Stimulated activated naive CD8-positive, alpha-beta T cell treated with anti-CD3 and anti-CD28 coated beads, Interleukin-15, Interleukin-2, amounts not matched to agents 100 ng/mL and 50 ng/mL, for 24 hours (primary cell): ENCODE measurements at regions not wholly inside any gene's neighbourhood (a gene's known extent, or its start where the extent isn't known, plus 50 kb on each side); places are given as distances from the start of the nearest gene placed in this dataset.

Source experiments
- H3K27ac Mint-ChIP-seq: one replicate; pipeline ENCODE4 v1.8.0; 2021; ENCODE audit warnings: mild to moderate bottlenecking, mixed read lengths
- H3K27me3 Mint-ChIP-seq: one replicate; pipeline ENCODE4 v1.8.0; 2021; ENCODE audit warnings: mixed read lengths
- H3K36me3 Mint-ChIP-seq: one replicate; pipeline ENCODE4 v1.8.0; 2021; ENCODE audit warnings: low read depth, mixed read lengths
- H3K4me1 Mint-ChIP-seq: one replicate; pipeline ENCODE4 v1.8.0; 2021; ENCODE audit warnings: low read depth, mixed read lengths
- H3K4me3 Mint-ChIP-seq: one replicate; pipeline ENCODE4 v1.8.0; 2021; ENCODE audit warnings: mild to moderate bottlenecking, mixed read lengths
- H3K9me3 Mint-ChIP-seq: one replicate; pipeline ENCODE4 v1.8.0; 2021; ENCODE audit warnings: mixed read lengths

- H3K36me3 Mint-ChIP-seq, result no peaks in the 10 kb centered on the region
- H3K9me3 Mint-ChIP-seq, result no peaks in the 10 kb centered on the region
- no peaks in the 10 kb centered on the region for H3K27me3 Mint-ChIP-seq
- no peak overlapping the region for H3K27ac Mint-ChIP-seq
- H3K4me3 Mint-ChIP-seq, result no peak overlapping the region
- H3K4me1 Mint-ChIP-seq, result no peaks in the 10 kb centered on the region
These were observed 281.7 kb upstream of the MTNR1B start for GRCh38 chr11:92687724-92688123.

GRCh38 chr11:92688416-92688815 lies 281.0 kb upstream of the MTNR1B start:
- H3K27ac Mint-ChIP-seq, result no peak overlapping the region
- H3K27me3 Mint-ChIP-seq, result no peaks in the 10 kb centered on the region
- no peaks in the 10 kb centered on the region for H3K4me1 Mint-ChIP-seq
- no peak overlapping the region for H3K4me3 Mint-ChIP-seq
- no peaks in the 10 kb centered on the region for H3K9me3 Mint-ChIP-seq
- H3K36me3 Mint-ChIP-seq, result no peaks in the 10 kb centered on the region

DNA sequence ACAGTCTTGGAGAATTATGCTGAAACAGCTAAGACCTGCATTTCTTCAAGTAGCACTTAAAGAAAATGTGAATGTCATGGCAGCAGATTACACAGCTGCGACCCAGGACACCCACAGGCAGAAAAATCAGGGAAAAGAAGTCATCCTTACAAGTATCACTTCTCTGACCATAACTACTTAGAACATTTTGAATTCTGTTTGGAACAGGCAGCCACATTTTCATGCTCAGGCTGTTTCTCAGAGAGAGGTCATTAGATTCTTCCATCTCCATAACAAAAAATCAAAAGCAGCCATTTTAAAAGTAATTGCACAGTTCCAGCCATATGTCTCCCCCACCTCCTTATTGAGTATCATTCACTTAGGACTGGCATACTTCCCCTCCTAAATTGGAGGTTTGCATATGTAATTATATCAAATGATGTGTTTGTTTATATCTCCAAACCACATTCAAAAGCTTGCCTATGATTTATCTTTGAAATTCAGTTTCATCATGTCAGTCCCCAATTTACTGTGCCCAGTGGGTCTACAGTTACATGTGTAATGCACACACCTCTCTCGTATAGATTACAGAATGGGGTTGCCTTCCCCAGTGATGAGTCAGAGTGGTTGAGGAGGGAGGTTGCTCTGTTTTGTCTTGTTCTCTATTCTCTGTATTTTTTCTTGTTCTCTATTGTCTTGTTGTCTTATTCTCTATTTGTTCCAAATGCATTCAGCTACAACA lies 276.5 kb upstream of the MTNR1B start:
- no peak overlapping the region for H3K27ac Mint-ChIP-seq
- H3K36me3 Mint-ChIP-seq, result no peaks in the 10 kb centered on the region
- no peaks in the 10 kb centered on the region for H3K27me3 Mint-ChIP-seq
- H3K9me3 Mint-ChIP-seq, result no peaks in the 10 kb centered on the region
- no peak overlapping the region for H3K4me3 Mint-ChIP-seq
- no peaks in the 10 kb centered on the region for H3K4me1 Mint-ChIP-seq

- Mint-ChIP-seq H3K27ac (no peak overlapping the region), H3K9me3 (no peaks in the 10 kb centered on the region), H3K36me3 (no peaks in the 10 kb centered on the region), H3K27me3 (no peaks in the 10 kb centered on the region), H3K4me3 (no peak overlapping the region), H3K4me1 (no peaks in the 10 kb centered on the region)
These were observed 273.4 kb upstream of the MTNR1B start for GRCh38 chr11:92696076-92696475.

- Mint-ChIP-seq H3K4me1 (no peaks in the 10 kb centered on the region), H3K27me3 (no peaks in the 10 kb centered on the region), H3K36me3 (no peaks in the 10 kb centered on the region), H3K4me3 (no peak overlapping the region), H3K9me3 (no peaks in the 10 kb centered on the region), H3K27ac (no peak overlapping the region)
These were observed 271.8 kb upstream of the MTNR1B start for GRCh38 chr11:92697461-92698312.

GRCh38 chr11:92698742-92699141 lies 270.7 kb upstream of the MTNR1B start:
- no peaks in the 10 kb centered on the region for H3K9me3 Mint-ChIP-seq
- H3K27ac Mint-ChIP-seq, result no peak overlapping the region
- H3K4me1 Mint-ChIP-seq, result no peaks in the 10 kb centered on the region
- H3K27me3 Mint-ChIP-seq, result no peaks in the 10 kb centered on the region
- H3K36me3 Mint-ChIP-seq, result no peaks in the 10 kb centered on the region
- no peak overlapping the region for H3K4me3 Mint-ChIP-seq

DNA sequence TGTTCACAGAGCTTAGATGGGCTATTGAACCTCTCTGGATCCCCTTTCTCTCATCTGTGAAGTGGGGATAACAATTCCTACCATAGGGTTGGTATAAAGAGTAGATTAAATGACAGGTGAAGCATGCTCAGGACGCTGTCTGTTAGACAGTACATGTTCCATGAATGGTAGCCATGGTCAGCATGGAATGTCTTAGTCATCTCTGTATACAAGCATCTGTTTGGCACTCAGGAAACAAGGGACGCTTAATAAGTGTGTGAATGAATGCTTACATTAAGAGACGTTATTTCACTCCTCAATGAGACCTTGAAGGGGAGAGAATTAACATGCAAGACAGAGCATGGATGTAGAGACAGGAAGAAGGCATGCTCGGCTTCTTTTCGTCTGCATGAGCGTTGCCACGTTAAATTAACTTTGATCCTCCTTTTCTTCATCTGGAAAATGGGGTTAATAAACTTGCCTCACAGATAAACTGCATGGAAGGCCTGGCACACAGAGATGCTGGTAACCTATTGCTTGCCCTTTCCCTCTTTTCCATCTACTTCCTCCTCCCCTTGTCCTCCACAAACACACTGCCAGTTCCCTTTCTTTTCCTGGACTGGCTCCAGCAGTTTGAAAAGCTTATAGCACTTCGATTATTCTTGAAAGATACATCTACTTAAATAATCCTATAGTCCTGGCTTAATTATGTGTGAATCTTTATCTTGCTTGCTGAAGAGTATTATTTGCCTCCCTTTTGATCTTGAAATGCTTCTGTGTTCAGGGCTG lies 267.2 kb upstream of the MTNR1B start:
- Mint-ChIP-seq H3K9me3 (no peaks in the 10 kb centered on the region), H3K27ac (no peak overlapping the region), H3K36me3 (no peaks in the 10 kb centered on the region), H3K27me3 (no peaks in the 10 kb centered on the region), H3K4me3 (no peak overlapping the region), H3K4me1 (no peaks in the 10 kb centered on the region)

GRCh38 chr11:92702805-92703448 lies 266.5 kb upstream of the MTNR1B start:
- no peaks in the 10 kb centered on the region for H3K27me3 Mint-ChIP-seq
- no peaks in the 10 kb centered on the region for H3K36me3 Mint-ChIP-seq
- H3K9me3 Mint-ChIP-seq, result no peaks in the 10 kb centered on the region
- no peak overlapping the region for H3K27ac Mint-ChIP-seq
- H3K4me3 Mint-ChIP-seq, result no peak overlapping the region
- H3K4me1 Mint-ChIP-seq, result no peaks in the 10 kb centered on the region

- H3K27me3 Mint-ChIP-seq, result no peaks in the 10 kb centered on the region
- H3K27ac Mint-ChIP-seq, result no peak overlapping the region
- H3K9me3 Mint-ChIP-seq, result no peaks in the 10 kb centered on the region
- H3K36me3 Mint-ChIP-seq, result no peaks in the 10 kb centered on the region
- no peak overlapping the region for H3K4me3 Mint-ChIP-seq
- no peaks in the 10 kb centered on the region for H3K4me1 Mint-ChIP-seq
These were observed 266.0 kb upstream of the MTNR1B start for GRCh38 chr11:92703449-92703830.

- no peaks in the 10 kb centered on the region for H3K36me3 Mint-ChIP-seq
- no peak overlapping the region for H3K4me3 Mint-ChIP-seq
- H3K9me3 Mint-ChIP-seq, result no peaks in the 10 kb centered on the region
- H3K4me1 Mint-ChIP-seq, result no peaks in the 10 kb centered on the region
- no peak overlapping the region for H3K27ac Mint-ChIP-seq
- no peaks in the 10 kb centered on the region for H3K27me3 Mint-ChIP-seq
These were observed 262.3 kb upstream of the MTNR1B start for GRCh38 chr11:92707173-92707619.

DNA sequence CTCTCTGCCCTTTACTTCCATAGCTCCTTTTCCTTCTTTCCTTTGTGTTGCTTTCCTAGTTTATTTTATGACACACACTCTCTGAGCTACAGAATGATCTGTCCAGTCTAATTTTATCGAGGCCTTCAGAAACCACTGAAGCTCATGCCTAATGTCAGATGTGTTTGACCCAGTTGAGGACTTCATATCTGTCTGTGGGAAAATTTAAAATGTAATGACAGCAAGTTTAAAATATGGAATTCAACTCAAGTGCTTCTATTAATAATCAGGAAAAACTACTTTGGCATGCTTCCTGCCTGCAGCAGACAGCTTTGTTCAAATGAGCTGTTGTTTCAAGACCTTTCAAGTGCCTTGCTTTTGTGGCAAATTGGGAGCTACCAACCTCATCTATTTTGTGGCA lies 261.8 kb upstream of the MTNR1B start:
- Mint-ChIP-seq H3K27me3 (no peaks in the 10 kb centered on the region), H3K36me3 (no peaks in the 10 kb centered on the region), H3K4me3 (no peak overlapping the region), H3K9me3 (no peaks in the 10 kb centered on the region), H3K4me1 (no peaks in the 10 kb centered on the region), H3K27ac (no peak overlapping the region)

DNA sequence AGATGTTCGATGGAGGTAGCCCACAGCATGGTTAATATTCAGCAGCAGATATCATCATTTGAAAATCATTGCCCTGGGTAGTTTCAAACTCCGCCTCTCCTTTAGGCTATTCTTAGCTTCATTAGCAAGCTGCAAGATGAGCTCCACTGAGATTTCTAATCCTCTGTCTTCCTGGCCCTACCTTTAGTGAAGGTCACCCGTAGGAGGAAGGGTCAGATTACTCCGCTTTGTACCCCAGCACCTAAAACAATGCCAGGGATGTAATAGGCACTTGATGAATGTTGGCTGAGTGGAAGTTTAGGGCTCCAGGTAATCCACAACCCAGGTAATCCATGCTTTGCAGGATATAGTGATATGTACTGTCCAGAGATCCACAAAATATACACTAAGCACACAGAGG lies 260.1 kb upstream of the MTNR1B start:
- no peak overlapping the region for H3K4me3 Mint-ChIP-seq
- no peaks in the 10 kb centered on the region for H3K36me3 Mint-ChIP-seq
- H3K9me3 Mint-ChIP-seq, result no peaks in the 10 kb centered on the region
- H3K27me3 Mint-ChIP-seq, result no peaks in the 10 kb centered on the region
- no peak overlapping the region for H3K27ac Mint-ChIP-seq
- H3K4me1 Mint-ChIP-seq, result no peaks in the 10 kb centered on the region

- H3K27me3 Mint-ChIP-seq, result no peaks in the 10 kb centered on the region
- no peaks in the 10 kb centered on the region for H3K36me3 Mint-ChIP-seq
- peaks cover 5% of the 10 kb centered on the region for H3K9me3 Mint-ChIP-seq
- H3K4me1 Mint-ChIP-seq, result no peaks in the 10 kb centered on the region
- H3K4me3 Mint-ChIP-seq, result no peak overlapping the region
- H3K27ac Mint-ChIP-seq, result no peak overlapping the region
These were observed 257.5 kb upstream of the MTNR1B start for GRCh38 chr11:92711926-92712325.

DNA sequence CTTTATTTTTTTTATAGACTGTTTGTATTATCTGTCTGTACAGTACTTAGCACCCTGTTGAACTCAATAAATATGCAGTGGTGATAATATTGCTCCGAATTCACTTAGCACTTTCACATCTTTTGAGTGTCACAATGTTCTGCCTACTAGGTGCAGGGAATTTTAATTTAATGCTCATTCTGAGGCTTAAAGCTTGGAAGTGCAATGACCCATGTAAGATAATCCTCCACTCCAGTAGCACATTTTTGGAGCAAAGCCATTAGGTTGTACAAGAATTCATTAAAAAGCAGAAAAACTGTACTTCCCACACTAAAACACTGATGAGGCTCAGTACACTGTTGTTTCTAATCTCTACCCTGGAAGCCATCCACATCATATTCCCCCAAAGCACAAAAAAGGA lies 255.3 kb upstream of the MTNR1B start:
- Mint-ChIP-seq H3K27ac (no peak overlapping the region), H3K27me3 (no peaks in the 10 kb centered on the region), H3K4me3 (no peak overlapping the region), H3K4me1 (no peaks in the 10 kb centered on the region), H3K9me3 (peaks cover 5% of the 10 kb centered on the region), H3K36me3 (no peaks in the 10 kb centered on the region)

DNA sequence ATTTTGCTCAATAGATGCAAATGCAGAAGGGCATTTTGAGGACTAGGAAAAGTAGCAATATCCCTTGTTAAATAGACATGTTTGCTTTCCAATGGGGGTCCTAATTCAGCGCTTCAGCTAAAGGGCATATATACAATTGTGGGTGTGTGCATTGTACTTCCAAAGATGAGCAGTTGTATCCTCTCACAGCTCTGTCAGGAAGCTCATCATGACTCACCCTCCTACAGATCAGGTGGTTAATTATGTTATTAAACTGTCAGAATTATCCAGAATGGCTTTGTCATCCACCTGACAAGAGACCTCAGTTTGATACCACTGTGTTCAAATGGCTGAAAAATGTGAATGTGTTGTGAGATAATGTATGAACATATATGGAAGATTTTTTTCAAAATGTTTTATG lies 252.2 kb upstream of the MTNR1B start:
- no peaks in the 10 kb centered on the region for H3K27me3 Mint-ChIP-seq
- no peak overlapping the region for H3K27ac Mint-ChIP-seq
- no peaks in the 10 kb centered on the region for H3K4me1 Mint-ChIP-seq
- peaks cover 5% of the 10 kb centered on the region for H3K9me3 Mint-ChIP-seq
- H3K4me3 Mint-ChIP-seq, result no peak overlapping the region
- H3K36me3 Mint-ChIP-seq, result no peaks in the 10 kb centered on the region
